ENCODE measurements at regions not wholly inside any gene's neighbourhood (a gene's known extent, or its start where the extent isn't known, plus 50 kb on each side); places are given as distances from the start of the nearest gene placed in this dataset.

GRCh38 chr15:57784081-57784511 lies 77.6 kb downstream of the POLR2M start:
- no peak for TF ChIP-seq CTCF (IDR thresholded peaks at IDR 0.05; ENCODE audit: poor library complexity, severe bottlenecking)
- TF ChIP-seq EZH2 (IDR thresholded peaks at IDR 0.05; ENCODE audit: borderline replicate concordance, insufficient read depth, low read length, poor library complexity, severe bottlenecking), result no peak
- no peak for TF ChIP-seq REST (IDR thresholded peaks at IDR 0.05; ENCODE audit: borderline replicate concordance)
